NT2/D1 (cell line): ENCODE measurements at regions not wholly inside any gene's neighbourhood (a gene's known extent, or its start where the extent isn't known, plus 50 kb on each side); places are given as distances from the start of the nearest gene placed in this dataset.

Source experiments
- SUZ12 ChIP-seq: IDR thresholded peaks from 2 replicates; pipeline ENCODE4 v1.6.1; 2011; ENCODE audit not compliant: insufficient read length, insufficient read depth; ENCODE audit errors: extremely low read depth
- YY1 ChIP-seq: IDR thresholded peaks from 2 replicates; pipeline ENCODE4 v1.6.1; 2011; ENCODE audit not compliant: insufficient read length, insufficient read depth
- ZNF274 ChIP-seq: IDR thresholded peaks from 2 replicates; pipeline ENCODE4 v1.6.1; 2011; ENCODE audit warnings: mild to moderate bottlenecking, low read depth, low read length

- TF ChIP-seq ZNF274 (no peak), SUZ12 (no peak), YY1 (no peak)
Measured at GRCh38 chr1:182328591-182328990, 63.0 kb downstream of the GLUL start.
